HS-27A (cell line): ENCODE measurements at regions not wholly inside any gene's neighbourhood (a gene's known extent, or its start where the extent isn't known, plus 50 kb on each side); places are given as distances from the start of the nearest gene placed in this dataset.

Experiments used
- DNase-seq: peaks from one replicate; pipeline ENCODE4 v3.0.0-alpha.2; 2012; ENCODE audit warnings: low read depth, missing footprints

- DNase-seq: no peak
These were observed 640.2 kb upstream of the KIRREL3 start for GRCh38 chr11:127640561-127641451.

GRCh38 chr11:127639916-127640315, 639.3 kb upstream of the KIRREL3 start:
- DNase-seq: no peak

GRCh38 chr11:127632976-127633680, 632.6 kb upstream of the KIRREL3 start:
- DNase-seq: no peak

- DNase-seq: no peak
These were observed 632.0 kb upstream of the KIRREL3 start for GRCh38 chr11:127632546-127632945.

- DNase-seq: no peak
These were observed 631.4 kb upstream of the KIRREL3 start for GRCh38 chr11:127631974-127632373.

- DNase-seq: no peak
These were observed 628.6 kb upstream of the KIRREL3 start for GRCh38 chr11:127629200-127629599.

- no peak for DNase-seq
These were observed 627.9 kb upstream of the KIRREL3 start for GRCh38 chr11:127628458-127628785.

- no peak for DNase-seq
These were observed 627.3 kb upstream of the KIRREL3 start for GRCh38 chr11:127627629-127628457.

GRCh38 chr11:127627204-127627603, 626.6 kb upstream of the KIRREL3 start:
- no peak for DNase-seq

GRCh38 chr11:127625402-127625801, 624.8 kb upstream of the KIRREL3 start:
- no peak for DNase-seq

GRCh38 chr11:127624306-127624856, 623.8 kb upstream of the KIRREL3 start:
- DNase-seq: no peak

- no peak for DNase-seq
These were observed 622.1 kb upstream of the KIRREL3 start for GRCh38 chr11:127622686-127623085.

GRCh38 chr11:127620671-127621070, 620.1 kb upstream of the KIRREL3 start:
- no peak for DNase-seq

- DNase-seq: no peak
These were observed 619.4 kb upstream of the KIRREL3 start for GRCh38 chr11:127619946-127620345.

GRCh38 chr11:127618721-127619120, 618.2 kb upstream of the KIRREL3 start:
- no peak for DNase-seq

- no peak for DNase-seq
These were observed 615.6 kb upstream of the KIRREL3 start for GRCh38 chr11:127616158-127616557.

- no peak for DNase-seq
These were observed 612.0 kb upstream of the KIRREL3 start for GRCh38 chr11:127612607-127613006.

GRCh38 chr11:127609025-127609773, 608.6 kb upstream of the KIRREL3 start:
- DNase-seq: no peak

GRCh38 chr11:127607487-127608085, 607.0 kb upstream of the KIRREL3 start:
- DNase-seq: no peak

GRCh38 chr11:127601578-127601977, 601.0 kb upstream of the KIRREL3 start:
- no peak for DNase-seq

- no peak for DNase-seq
These were observed 600.1 kb upstream of the KIRREL3 start for GRCh38 chr11:127600674-127601073.
